Activated CD4-positive, alpha-beta T cell treated with anti-CD3 and anti-CD28 coated beads, Interleukin-2, amount 10 ng/mL, durations not matched to agents 24 days and 14 days (primary cell): ENCODE measurements at regions not wholly inside any gene's neighbourhood (a gene's known extent, or its start where the extent isn't known, plus 50 kb on each side); places are given as distances from the start of the nearest gene placed in this dataset.
"Not testable (repeated sequence)": the region's sequence is repeated elsewhere in the genome, so short reads cannot be mapped to it uniquely, and the experiment has no call there.

Experiments used
- DNase-seq: peaks from one replicate; pipeline ENCODE4 v3.0.0; 2022
- H3K27ac Mint-ChIP-seq: one replicate; pipeline ENCODE4 v1.8.0; 2022; ENCODE audit warnings: mild to moderate bottlenecking, mixed read lengths
- H3K27me3 Mint-ChIP-seq: one replicate; pipeline ENCODE4 v1.8.0; 2022; ENCODE audit warnings: mixed read lengths
- H3K36me3 Mint-ChIP-seq: one replicate; pipeline ENCODE4 v1.8.0; 2022; ENCODE audit warnings: low read depth, mild to moderate bottlenecking, mixed read lengths
- H3K4me1 Mint-ChIP-seq: one replicate; pipeline ENCODE4 v1.8.0; 2021; ENCODE audit warnings: mixed read lengths
- H3K4me3 Mint-ChIP-seq: one replicate; pipeline ENCODE4 v1.8.0; 2022; ENCODE audit warnings: mild to moderate bottlenecking, moderate library complexity, mixed read lengths
- H3K9me3 Mint-ChIP-seq: one replicate; pipeline ENCODE4 v1.8.0; 2021; ENCODE audit warnings: mixed read lengths
- intact Hi-C: fragments of 100-400 bp; cut with micrococcal nuclease; formaldehyde crosslinking; loops from one replicate; pipeline ENCODE4 v1.15.1; 2023

- Mint-ChIP-seq H3K9me3 (no peaks in the 10 kb centered on the region), H3K4me1 (no peaks in the 10 kb centered on the region), H3K4me3 (no peak overlapping the region), H3K27me3 (no peaks in the 10 kb centered on the region), H3K36me3 (no peaks in the 10 kb centered on the region), H3K27ac (no peak overlapping the region)
- intact Hi-C loops: no loop called here
- no peak for DNase-seq
Measured at GRCh38 chr13:76289558-76289957, 596.6 kb downstream of the KCTD12 start.

GRCh38 chr13:76286178-76286577 lies 600.0 kb downstream of the KCTD12 start:
- no peak overlapping the region for H3K27ac Mint-ChIP-seq
- no peak overlapping the region for H3K4me3 Mint-ChIP-seq
- no peaks in the 10 kb centered on the region for H3K36me3 Mint-ChIP-seq
- no peaks in the 10 kb centered on the region for H3K9me3 Mint-ChIP-seq
- H3K4me1 Mint-ChIP-seq: no peaks in the 10 kb centered on the region
- no peaks in the 10 kb centered on the region for H3K27me3 Mint-ChIP-seq
- intact Hi-C loops: no loop called here
- no peak for DNase-seq

- no peaks in the 10 kb centered on the region for H3K9me3 Mint-ChIP-seq
- DNase-seq: no peak
- H3K4me3 Mint-ChIP-seq: no peak overlapping the region
- no peak overlapping the region for H3K27ac Mint-ChIP-seq
- intact Hi-C loops: no loop called here
- H3K27me3 Mint-ChIP-seq: no peaks in the 10 kb centered on the region
- no peaks in the 10 kb centered on the region for H3K4me1 Mint-ChIP-seq
- no peaks in the 10 kb centered on the region for H3K36me3 Mint-ChIP-seq
Measured at GRCh38 chr13:76285463-76285862, 600.7 kb downstream of the KCTD12 start.

- DNase-seq, H3K36me3 Mint-ChIP-seq, H3K4me3 Mint-ChIP-seq, H3K27ac Mint-ChIP-seq, H3K27me3 Mint-ChIP-seq, H3K4me1 Mint-ChIP-seq, intact Hi-C loops, H3K9me3 Mint-ChIP-seq: not testable (repeated sequence)
Measured at GRCh38 chr13:76279766-76280165, 606.4 kb downstream of the KCTD12 start.

GRCh38 chr13:76271728-76272232 lies 614.4 kb downstream of the KCTD12 start:
- DNase-seq: no peak
- intact Hi-C loops: no loop called here
- Mint-ChIP-seq H3K4me1 (no peaks in the 10 kb centered on the region), H3K27me3 (no peaks in the 10 kb centered on the region), H3K27ac (no peak overlapping the region), H3K4me3 (no peak overlapping the region), H3K36me3 (no peaks in the 10 kb centered on the region), H3K9me3 (no peaks in the 10 kb centered on the region)

- H3K4me1 Mint-ChIP-seq, H3K4me3 Mint-ChIP-seq, H3K27ac Mint-ChIP-seq, H3K27me3 Mint-ChIP-seq, H3K9me3 Mint-ChIP-seq, DNase-seq, intact Hi-C loops, H3K36me3 Mint-ChIP-seq: not testable (repeated sequence)
Measured at GRCh38 chr13:76268307-76268706, 617.9 kb downstream of the KCTD12 start.

- Mint-ChIP-seq H3K36me3 (no peaks in the 10 kb centered on the region), H3K27ac (no peak overlapping the region), H3K4me3 (no peak overlapping the region), H3K27me3 (no peaks in the 10 kb centered on the region), H3K4me1 (no peaks in the 10 kb centered on the region), H3K9me3 (no peaks in the 10 kb centered on the region)
- no peak for DNase-seq
- intact Hi-C loops: no loop called here
Measured at GRCh38 chr13:76267216-76267615, 619.0 kb downstream of the KCTD12 start.

- no peaks in the 10 kb centered on the region for H3K9me3 Mint-ChIP-seq
- H3K27me3 Mint-ChIP-seq: no peaks in the 10 kb centered on the region
- no peak overlapping the region for H3K27ac Mint-ChIP-seq
- DNase-seq: no peak
- intact Hi-C loops: no loop called here
- H3K4me1 Mint-ChIP-seq: no peaks in the 10 kb centered on the region
- H3K4me3 Mint-ChIP-seq: no peak overlapping the region
- H3K36me3 Mint-ChIP-seq: no peaks in the 10 kb centered on the region
Measured at GRCh38 chr13:76266561-76266960, 619.6 kb downstream of the KCTD12 start.

GRCh38 chr13:76250211-76250610 lies 614.1 kb downstream of the LMO7 start:
- H3K27ac Mint-ChIP-seq: no peak overlapping the region
- H3K36me3 Mint-ChIP-seq: no peaks in the 10 kb centered on the region
- H3K4me1 Mint-ChIP-seq: no peaks in the 10 kb centered on the region
- no peak for DNase-seq
- no peaks in the 10 kb centered on the region for H3K9me3 Mint-ChIP-seq
- intact Hi-C loops: no loop called here
- no peak overlapping the region for H3K4me3 Mint-ChIP-seq
- no peaks in the 10 kb centered on the region for H3K27me3 Mint-ChIP-seq

GRCh38 chr13:76245920-76246319 lies 609.8 kb downstream of the LMO7 start:
- Mint-ChIP-seq H3K27ac (no peak overlapping the region), H3K4me3 (no peak overlapping the region), H3K9me3 (no peaks in the 10 kb centered on the region), H3K27me3 (no peaks in the 10 kb centered on the region), H3K4me1 (no peaks in the 10 kb centered on the region), H3K36me3 (no peaks in the 10 kb centered on the region)
- DNase-seq: no peak
- intact Hi-C loops: no loop called here

- H3K27ac Mint-ChIP-seq: no peak overlapping the region
- no peak overlapping the region for H3K4me3 Mint-ChIP-seq
- H3K36me3 Mint-ChIP-seq: no peaks in the 10 kb centered on the region
- intact Hi-C loops: no loop called here
- no peaks in the 10 kb centered on the region for H3K4me1 Mint-ChIP-seq
- H3K27me3 Mint-ChIP-seq: no peaks in the 10 kb centered on the region
- DNase-seq: no peak
- H3K9me3 Mint-ChIP-seq: no peaks in the 10 kb centered on the region
Measured at GRCh38 chr13:76245211-76245610, 609.1 kb downstream of the LMO7 start.

GRCh38 chr13:76243120-76243519 lies 607.0 kb downstream of the LMO7 start:
- H3K4me1 Mint-ChIP-seq, H3K36me3 Mint-ChIP-seq, intact Hi-C loops, DNase-seq, H3K9me3 Mint-ChIP-seq, H3K27ac Mint-ChIP-seq, H3K4me3 Mint-ChIP-seq, H3K27me3 Mint-ChIP-seq: not testable (repeated sequence)

- intact Hi-C loops: no loop called here
- no peak for DNase-seq
- H3K4me3 Mint-ChIP-seq: no peak overlapping the region
- H3K9me3 Mint-ChIP-seq: no peaks in the 10 kb centered on the region
- no peak overlapping the region for H3K27ac Mint-ChIP-seq
- no peaks in the 10 kb centered on the region for H3K36me3 Mint-ChIP-seq
- H3K27me3 Mint-ChIP-seq: no peaks in the 10 kb centered on the region
- no peaks in the 10 kb centered on the region for H3K4me1 Mint-ChIP-seq
Measured at GRCh38 chr13:76239031-76239680, 603.0 kb downstream of the LMO7 start.

GRCh38 chr13:76231522-76232167 lies 595.5 kb downstream of the LMO7 start:
- DNase-seq: no peak
- Mint-ChIP-seq H3K27ac (no peak overlapping the region), H3K27me3 (no peaks in the 10 kb centered on the region), H3K36me3 (no peaks in the 10 kb centered on the region), H3K4me1 (no peaks in the 10 kb centered on the region), H3K4me3 (no peak overlapping the region), H3K9me3 (no peaks in the 10 kb centered on the region)
- intact Hi-C loops: no loop called here

GRCh38 chr13:76229281-76229680 lies 593.2 kb downstream of the LMO7 start:
- no peaks in the 10 kb centered on the region for H3K36me3 Mint-ChIP-seq
- H3K27me3 Mint-ChIP-seq: no peaks in the 10 kb centered on the region
- H3K27ac Mint-ChIP-seq: no peak overlapping the region
- intact Hi-C loops: no loop called here
- no peaks in the 10 kb centered on the region for H3K4me1 Mint-ChIP-seq
- DNase-seq: no peak
- H3K4me3 Mint-ChIP-seq: no peak overlapping the region
- no peaks in the 10 kb centered on the region for H3K9me3 Mint-ChIP-seq
